Endothelial cell of umbilical vein (primary cell): ENCODE measurements at regions not wholly inside any gene's neighbourhood (a gene's known extent, or its start where the extent isn't known, plus 50 kb on each side); places are given as distances from the start of the nearest gene placed in this dataset.
A peak's percentile ranks its signal among the peaks of the same experiment; 100 is the strongest.

Experiments used
- BruUV-seq: library from RNA; stranded (reverse); fragments of 400-500 nt; replicated peaks from 2 replicates; lab custom pipeline; 2021; lab: Mats Ljungman, UMichigan
- CTCF ChIA-PET: fragments of 300-600, 350-600 bp; sonication (Branson Sonifier 250); formaldehyde crosslinking; loops from one replicate; lab custom pipeline; 2021; ENCODE audit warnings: antibody characterized with exemption, inconsistent platforms; lab: Charles Lee
- POLR2A ChIA-PET: fragments of 300-600, 350-600 bp; sonication (Branson Sonifier 250); formaldehyde crosslinking; loops from one replicate; lab custom pipeline; 2021; ENCODE audit warnings: antibody characterized with exemption, inconsistent platforms; lab: Charles Lee
- DNase-seq: peaks from one replicate; pipeline ENCODE4 v3.0.0-alpha.2; 2011; ENCODE audit warnings: low read depth, low spot score
- FAIRE-seq: peaks from 2 replicates; lab custom pipeline; 2011; peaks lifted over from hg19 to GRCh38; lab: Jason Lieb, UNC
- H2AFZ ChIP-seq: 2 replicates; pipeline ENCODE4 v1.6.0; 2012; ENCODE audit warnings: low read depth, low read length, control low read depth, inconsistent platforms
- H3K27ac ChIP-seq: 2 replicates; pipeline ENCODE4 v1.5.1; 2011; ENCODE audit warnings: low read depth, mild to moderate bottlenecking, control low read depth, low read length, moderate library complexity; ENCODE audit not compliant: insufficient read depth
- H3K27me3 ChIP-seq, 2 experiments: 2 replicates each; pipeline versions ENCODE4 v1.6.0 to v1.6.1; 2011; ENCODE audit warnings: low read length in 2 of 2, mixed read lengths in 1 of 2; ENCODE audit not compliant: control insufficient read depth in 2 of 2, insufficient read depth in 2 of 2
- H3K36me3 ChIP-seq, 2 experiments: 2 replicates in 1 of 2; 3 replicates in 1 of 2; pipeline ENCODE4 v1.5.1; 2011; ENCODE audit warnings: low read length in 2 of 2, mild to moderate bottlenecking in 1 of 2, moderate library complexity in 1 of 2; ENCODE audit not compliant: control insufficient read depth in 2 of 2, insufficient read depth in 2 of 2; ENCODE audit errors: extremely low read depth in 1 of 2
- H3K4me1 ChIP-seq: 3 replicates; pipeline ENCODE4 v1.5.1; 2011; ENCODE audit warnings: mild to moderate bottlenecking, low read length; ENCODE audit not compliant: control insufficient read depth, insufficient read depth; ENCODE audit errors: extremely low read depth
- H3K4me2 ChIP-seq: 2 replicates; pipeline ENCODE4 v1.6.1; 2011; ENCODE audit warnings: low read length, control low read depth, mixed read lengths; ENCODE audit not compliant: insufficient read depth
- H3K4me3 ChIP-seq, 3 experiments: fragments of 200-600 bp in 1 of 3; sonication (generic), shearing (Covaris generic) in 1 of 3; replicated peaks in 1 of 3; 2 replicates each; pipeline ENCODE4 v1.5.1; 2011 to 2016; ENCODE audit warnings: control low read depth in 3 of 3, low read length in 3 of 3, mild to moderate bottlenecking in 2 of 3, inconsistent platforms in 1 of 3, low read depth in 1 of 3, moderate library complexity in 1 of 3; ENCODE audit not compliant: insufficient read depth in 1 of 3
- H3K79me2 ChIP-seq: 2 replicates; pipeline ENCODE4 v1.6.0; 2012; ENCODE audit warnings: low read length, inconsistent platforms; ENCODE audit not compliant: control insufficient read depth, insufficient read depth
- H3K9ac ChIP-seq: replicated peaks from 2 replicates; pipeline ENCODE3; 2011; ENCODE audit warnings: low read length, control low read depth; ENCODE audit not compliant: insufficient read depth; ENCODE audit errors: extremely low read depth
- H3K9me1 ChIP-seq: replicated peaks from 3 replicates; pipeline ENCODE4 v1.6.0; 2011; ENCODE audit warnings: mild to moderate bottlenecking, low read length; ENCODE audit not compliant: control insufficient read depth, insufficient read depth; ENCODE audit errors: extremely low read depth
- H3K9me3 ChIP-seq: replicated peaks from 2 replicates; pipeline ENCODE4 v1.5.1; 2012; ENCODE audit warnings: low read length, inconsistent platforms; ENCODE audit not compliant: control insufficient read depth, insufficient read depth
- H4K20me1 ChIP-seq: replicated peaks from 2 replicates; pipeline ENCODE3; 2011; ENCODE audit warnings: mild to moderate bottlenecking, low read length; ENCODE audit not compliant: control insufficient read depth, insufficient read depth; ENCODE audit errors: extremely low read depth
- EZH2 ChIP-seq: IDR thresholded peaks from 2 replicates; pipeline ENCODE4 v1.6.1; 2012; ENCODE audit warnings: borderline replicate concordance, low read depth, mild to moderate bottlenecking, moderate library complexity, low read length, inconsistent platforms; ENCODE audit not compliant: severe bottlenecking
- FOS ChIP-seq: IDR thresholded peaks from 2 replicates; pipeline ENCODE4 v1.6.1; 2011; ENCODE audit warnings: mild to moderate bottlenecking, low read length, moderate library complexity, borderline replicate concordance; ENCODE audit not compliant: insufficient read depth
- GATA2 ChIP-seq: IDR thresholded peaks from 2 replicates; pipeline ENCODE4 v1.7.0; 2011; ENCODE audit warnings: low read depth, mild to moderate bottlenecking, moderate library complexity, mixed read lengths, low read length; ENCODE audit not compliant: insufficient read length, insufficient read depth
- JUN ChIP-seq: IDR thresholded peaks from 2 replicates; pipeline ENCODE4 v1.6.1; 2011; ENCODE audit warnings: borderline replicate concordance, low read depth; ENCODE audit not compliant: insufficient read length, insufficient read depth
- MYC ChIP-seq: IDR thresholded peaks from one replicate; pipeline ENCODE4 v1.6.1; 2011; ENCODE audit warnings: mild to moderate bottlenecking, low read depth, low read length
- POLR2A ChIP-seq: IDR thresholded peaks from 2 replicates; pipeline ENCODE4 v1.6.1; 2012; ENCODE audit warnings: low read depth, mild to moderate bottlenecking, control low read depth, low read length
- POLR2AphosphoS5 ChIP-seq: IDR thresholded peaks from 2 replicates; pipeline ENCODE4 v1.6.1; 2012; ENCODE audit warnings: low read depth, mild to moderate bottlenecking, control low read depth, low read length, moderate library complexity; ENCODE audit not compliant: insufficient read depth
- dilution Hi-C: fragments of 300-500 bp; cut with MboI; formaldehyde crosslinking; loops from one replicate; pipeline ENCODE4 v1.15.0; 2019; ENCODE audit warnings: low sequenced_read_pairs; ENCODE audit not compliant: extremely low pct_ligation_motif_present
- intact Hi-C: fragments of 100-400 bp; cut with micrococcal nuclease; formaldehyde crosslinking; loops from one replicate; pipeline ENCODE4 v1.10.0; 2022
- TF ChIP-seq, protein P1 (sequence below), 2 donors: IDR thresholded peaks; 1 replicate in 1 of 2; 2 replicates in 1 of 2; pipeline ENCODE4 v1.5.1; 2011; ENCODE audit warnings: low read length in 2 of 2, mild to moderate bottlenecking in 2 of 2, moderate library complexity in 2 of 2, control low read depth in 1 of 2, inconsistent platforms in 1 of 2, low read depth in 1 of 2; ENCODE audit not compliant: insufficient read depth in 1 of 2; ENCODE audit errors: extremely low read depth in 1 of 2

GRCh38 chr13:106182404-106182803, 353.1 kb downstream of the EFNB2 start:
- no peaks in the 10 kb centered on the region for H4K20me1 ChIP-seq
- no peaks in the 10 kb centered on the region for H3K79me2 ChIP-seq
- ChIA-PET CTCF (no interaction called here), POLR2A (no interaction called here)
- peak; percentile 63 for FAIRE-seq
- H3K36me3 ChIP-seq, result no peaks in the 10 kb centered on the region
- TF ChIP-seq POLR2A (no peak), FOS (peak; percentile 20), POLR2AphosphoS5 (no peak), MYC (no peak), JUN (no peak)
- TF ChIP-seq, protein P1, sequence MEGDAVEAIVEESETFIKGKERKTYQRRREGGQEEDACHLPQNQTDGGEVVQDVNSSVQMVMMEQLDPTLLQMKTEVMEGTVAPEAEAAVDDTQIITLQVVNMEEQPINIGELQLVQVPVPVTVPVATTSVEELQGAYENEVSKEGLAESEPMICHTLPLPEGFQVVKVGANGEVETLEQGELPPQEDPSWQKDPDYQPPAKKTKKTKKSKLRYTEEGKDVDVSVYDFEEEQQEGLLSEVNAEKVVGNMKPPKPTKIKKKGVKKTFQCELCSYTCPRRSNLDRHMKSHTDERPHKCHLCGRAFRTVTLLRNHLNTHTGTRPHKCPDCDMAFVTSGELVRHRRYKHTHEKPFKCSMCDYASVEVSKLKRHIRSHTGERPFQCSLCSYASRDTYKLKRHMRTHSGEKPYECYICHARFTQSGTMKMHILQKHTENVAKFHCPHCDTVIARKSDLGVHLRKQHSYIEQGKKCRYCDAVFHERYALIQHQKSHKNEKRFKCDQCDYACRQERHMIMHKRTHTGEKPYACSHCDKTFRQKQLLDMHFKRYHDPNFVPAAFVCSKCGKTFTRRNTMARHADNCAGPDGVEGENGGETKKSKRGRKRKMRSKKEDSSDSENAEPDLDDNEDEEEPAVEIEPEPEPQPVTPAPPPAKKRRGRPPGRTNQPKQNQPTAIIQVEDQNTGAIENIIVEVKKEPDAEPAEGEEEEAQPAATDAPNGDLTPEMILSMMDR (IDR thresholded peaks at IDR 0.05; ENCODE audit: extremely low read depth in 1 of 2, insufficient read depth in 1 of 2, low read depth in 1 of 2, low read length in 2 of 2), result no peak
- no peaks in the 10 kb centered on the region for H3K4me1 ChIP-seq
- H3K9me1 ChIP-seq, result no peaks in the 10 kb centered on the region
- no peaks in the 10 kb centered on the region for H3K27me3 ChIP-seq
- intact Hi-C loops (no loop called here), dilution Hi-C loops (no loop called here)
- H3K27ac ChIP-seq, result no peak overlapping the region
- DNase-seq, result no peak
- no TSS peak for BruUV-seq
- H3K9ac ChIP-seq, result no peak overlapping the region
- H3K4me2 ChIP-seq, result no peak overlapping the region
- H3K4me3 ChIP-seq, result no peak overlapping the region
- H2AFZ ChIP-seq, result peak overlapping the region; percentile 49
- no peaks in the 10 kb centered on the region for H3K9me3 ChIP-seq

- Histone ChIP-seq H3K4me3 (no peak overlapping the region), H3K9ac (no peak overlapping the region), H3K9me1 (no peaks in the 10 kb centered on the region), H3K9me3 (no peaks in the 10 kb centered on the region), H3K36me3 (no peaks in the 10 kb centered on the region), H3K27me3 (no peaks in the 10 kb centered on the region), H3K79me2 (no peaks in the 10 kb centered on the region), H2AFZ (no peak overlapping the region), H3K4me1 (no peaks in the 10 kb centered on the region), H3K27ac (no peak overlapping the region), H3K4me2 (no peak overlapping the region), H4K20me1 (no peaks in the 10 kb centered on the region)
- DNase-seq (no peak), FAIRE-seq (no peak)
- dilution Hi-C loops (no loop called here), intact Hi-C loops (no loop called here)
- ChIA-PET POLR2A (no interaction called here), CTCF (no interaction called here)
- TF ChIP-seq POLR2A, result no peak
- TF ChIP-seq FOS, result no peak
- TF ChIP-seq MYC, result no peak
- TF ChIP-seq EZH2, result no peak
- TF ChIP-seq GATA2, result no peak
- BruUV-seq, result no TSS peak
Measured at GRCh38 chr13:106178816-106179215, 356.6 kb downstream of the EFNB2 start.
